Mammary epithelial cell (primary cell): ENCODE measurements at regions not wholly inside any gene's neighbourhood (a gene's known extent, or its start where the extent isn't known, plus 50 kb on each side); places are given as distances from the start of the nearest gene placed in this dataset.

Source experiments
- EZH2 ChIP-seq: IDR thresholded peaks from 2 replicates; pipeline ENCODE4 v1.6.1; 2012; ENCODE audit warnings: low read length, inconsistent platforms, borderline replicate concordance
- TF ChIP-seq, protein P1 (sequence below), 2 donors: IDR thresholded peaks in 1 of 2; conservative IDR thresholded peaks in 1 of 2; 2 replicates each; pipeline ENCODE4 v1.5.1; 2011 to 2012; ENCODE audit warnings: inconsistent platforms in 2 of 2, low read length in 2 of 2, mild to moderate bottlenecking in 2 of 2, control low read depth in 1 of 2, low read depth in 1 of 2; ENCODE audit not compliant: insufficient read depth in 1 of 2; ENCODE audit errors: extremely low read depth in 1 of 2

- TF ChIP-seq, protein P1, sequence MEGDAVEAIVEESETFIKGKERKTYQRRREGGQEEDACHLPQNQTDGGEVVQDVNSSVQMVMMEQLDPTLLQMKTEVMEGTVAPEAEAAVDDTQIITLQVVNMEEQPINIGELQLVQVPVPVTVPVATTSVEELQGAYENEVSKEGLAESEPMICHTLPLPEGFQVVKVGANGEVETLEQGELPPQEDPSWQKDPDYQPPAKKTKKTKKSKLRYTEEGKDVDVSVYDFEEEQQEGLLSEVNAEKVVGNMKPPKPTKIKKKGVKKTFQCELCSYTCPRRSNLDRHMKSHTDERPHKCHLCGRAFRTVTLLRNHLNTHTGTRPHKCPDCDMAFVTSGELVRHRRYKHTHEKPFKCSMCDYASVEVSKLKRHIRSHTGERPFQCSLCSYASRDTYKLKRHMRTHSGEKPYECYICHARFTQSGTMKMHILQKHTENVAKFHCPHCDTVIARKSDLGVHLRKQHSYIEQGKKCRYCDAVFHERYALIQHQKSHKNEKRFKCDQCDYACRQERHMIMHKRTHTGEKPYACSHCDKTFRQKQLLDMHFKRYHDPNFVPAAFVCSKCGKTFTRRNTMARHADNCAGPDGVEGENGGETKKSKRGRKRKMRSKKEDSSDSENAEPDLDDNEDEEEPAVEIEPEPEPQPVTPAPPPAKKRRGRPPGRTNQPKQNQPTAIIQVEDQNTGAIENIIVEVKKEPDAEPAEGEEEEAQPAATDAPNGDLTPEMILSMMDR (conservative IDR thresholded peaks at IDR 0.05 in 1 of 2, IDR thresholded peaks at IDR 0.05 in 1 of 2; ENCODE audit: extremely low read depth in 1 of 2, insufficient read depth in 1 of 2, low read depth in 1 of 2, low read length in 2 of 2) = no peak
- no peak for TF ChIP-seq EZH2
These were observed 927.6 kb upstream of the FANCL start for GRCh38 chr2:59168766-59169165.
